ENCODE measurements at regions not wholly inside any gene's neighbourhood (a gene's known extent, or its start where the extent isn't known, plus 50 kb on each side); places are given as distances from the start of the nearest gene placed in this dataset.

GRCh38 chr1:201626629-201627275 is 87.8 kb downstream of the NAV1 start:
- no peak overlapping the region for H3K4me3 ChIP-seq (replicated peaks; ENCODE audit: low read depth, low read length)

GRCh38 chr1:201628490-201628889 is 89.6 kb downstream of the NAV1 start:
- no peak for DNase-seq (ENCODE audit: extremely low read depth, insufficient read length)

More at GRCh38 chr1:201626629-201627275, 87.8 kb downstream of the NAV1 start:
- H3K27me3 ChIP-seq (replicated peaks; ENCODE audit: control insufficient read depth, insufficient read depth, low read length), result peaks cover 2% of the 10 kb centered on the region
- DNase-seq (ENCODE audit: extremely low read depth, insufficient read length), result no peak
- H3K36me3 ChIP-seq (ENCODE audit: control insufficient read depth, insufficient read depth, low read length), result no peaks in the 10 kb centered on the region
- TF ChIP-seq CTCF (IDR thresholded peaks at IDR 0.05; ENCODE audit: insufficient read depth, low read length, poor library complexity, severe bottlenecking), result no peak

GRCh38 chr1:201630582-201630981 is 91.7 kb downstream of the NAV1 start:
- H3K4me3 ChIP-seq (replicated peaks; ENCODE audit: low read depth, low read length), result no peak overlapping the region
- no peaks in the 10 kb centered on the region for H3K36me3 ChIP-seq (ENCODE audit: control insufficient read depth, insufficient read depth, low read length)
- no peak for TF ChIP-seq CTCF (IDR thresholded peaks at IDR 0.05; ENCODE audit: insufficient read depth, low read length, poor library complexity, severe bottlenecking)
- DNase-seq (ENCODE audit: extremely low read depth, insufficient read length), result no peak
- H3K27me3 ChIP-seq (replicated peaks; ENCODE audit: control insufficient read depth, insufficient read depth, low read length), result peaks cover 1% of the 10 kb centered on the region; the same call in 1 of the 2 replicates

More at GRCh38 chr1:201628490-201628889, 89.6 kb downstream of the NAV1 start:
- Histone ChIP-seq H3K4me3 (replicated peaks; ENCODE audit: low read depth, low read length) (no peak overlapping the region), H3K36me3 (ENCODE audit: control insufficient read depth, insufficient read depth, low read length) (no peaks in the 10 kb centered on the region), H3K27me3 (replicated peaks; ENCODE audit: control insufficient read depth, insufficient read depth, low read length) (peaks cover 1% of the 10 kb centered on the region; the same call in 1 of the 2 replicates)
- TF ChIP-seq CTCF (IDR thresholded peaks at IDR 0.05; ENCODE audit: insufficient read depth, low read length, poor library complexity, severe bottlenecking), result no peak

- no peak for DNase-seq (ENCODE audit: extremely low read depth, insufficient read length)
- Histone ChIP-seq H3K27me3 (replicated peaks; ENCODE audit: control insufficient read depth, insufficient read depth, low read length) (peaks cover 1% of the 10 kb centered on the region; the same call in 1 of the 2 replicates), H3K36me3 (ENCODE audit: control insufficient read depth, insufficient read depth, low read length) (no peaks in the 10 kb centered on the region), H3K4me3 (replicated peaks; ENCODE audit: low read depth, low read length) (no peak overlapping the region)
- TF ChIP-seq CTCF (IDR thresholded peaks at IDR 0.05; ENCODE audit: insufficient read depth, low read length, poor library complexity, severe bottlenecking), result no peak
Measured at GRCh38 chr1:201631037-201631436, 92.1 kb downstream of the NAV1 start.

- TF ChIP-seq CTCF (IDR thresholded peaks at IDR 0.05; ENCODE audit: insufficient read depth, low read length, poor library complexity, severe bottlenecking), result no peak
- no peak overlapping the region for H3K4me3 ChIP-seq (replicated peaks; ENCODE audit: low read depth, low read length)
- peaks cover 2% of the 10 kb centered on the region for H3K27me3 ChIP-seq (replicated peaks; ENCODE audit: control insufficient read depth, insufficient read depth, low read length)
- no peaks in the 10 kb centered on the region for H3K36me3 ChIP-seq (ENCODE audit: control insufficient read depth, insufficient read depth, low read length)
- DNase-seq (ENCODE audit: extremely low read depth, insufficient read length), result no peak
Measured at GRCh38 chr1:201632364-201632952, 93.5 kb downstream of the NAV1 start.

Data from GM06990 (cell line).